ENCODE measurements at regions not wholly inside any gene's neighbourhood (a gene's known extent, or its start where the extent isn't known, plus 50 kb on each side); places are given as distances from the start of the nearest gene placed in this dataset.

DNA sequence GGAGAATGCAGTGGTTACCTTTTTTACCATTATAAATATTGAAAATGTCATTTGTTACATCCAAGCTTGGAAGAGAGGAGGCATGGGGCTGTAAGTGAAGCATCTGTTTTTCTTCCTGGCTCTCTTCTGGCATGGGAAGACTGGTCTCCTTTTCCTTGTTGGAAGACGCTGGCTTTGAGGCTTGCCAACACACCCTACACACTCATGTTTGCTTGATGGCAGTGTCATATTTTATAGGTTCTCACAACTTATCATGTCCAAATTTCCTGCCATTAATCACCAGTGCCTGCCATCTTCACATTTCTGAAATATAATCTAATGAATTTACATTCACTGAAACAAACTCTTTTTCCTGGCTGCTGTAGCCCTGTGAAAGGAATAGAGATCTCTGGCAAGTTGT, 252.9 kb downstream of the MAN2A1 start:
- TF ChIP-seq, protein P1, sequence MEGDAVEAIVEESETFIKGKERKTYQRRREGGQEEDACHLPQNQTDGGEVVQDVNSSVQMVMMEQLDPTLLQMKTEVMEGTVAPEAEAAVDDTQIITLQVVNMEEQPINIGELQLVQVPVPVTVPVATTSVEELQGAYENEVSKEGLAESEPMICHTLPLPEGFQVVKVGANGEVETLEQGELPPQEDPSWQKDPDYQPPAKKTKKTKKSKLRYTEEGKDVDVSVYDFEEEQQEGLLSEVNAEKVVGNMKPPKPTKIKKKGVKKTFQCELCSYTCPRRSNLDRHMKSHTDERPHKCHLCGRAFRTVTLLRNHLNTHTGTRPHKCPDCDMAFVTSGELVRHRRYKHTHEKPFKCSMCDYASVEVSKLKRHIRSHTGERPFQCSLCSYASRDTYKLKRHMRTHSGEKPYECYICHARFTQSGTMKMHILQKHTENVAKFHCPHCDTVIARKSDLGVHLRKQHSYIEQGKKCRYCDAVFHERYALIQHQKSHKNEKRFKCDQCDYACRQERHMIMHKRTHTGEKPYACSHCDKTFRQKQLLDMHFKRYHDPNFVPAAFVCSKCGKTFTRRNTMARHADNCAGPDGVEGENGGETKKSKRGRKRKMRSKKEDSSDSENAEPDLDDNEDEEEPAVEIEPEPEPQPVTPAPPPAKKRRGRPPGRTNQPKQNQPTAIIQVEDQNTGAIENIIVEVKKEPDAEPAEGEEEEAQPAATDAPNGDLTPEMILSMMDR (IDR thresholded peaks at IDR 0.05; ENCODE audit: control insufficient read depth, insufficient read depth, low read depth, low read length, missing control alignments): no peak
- DNase-seq (ENCODE audit: low read depth): no peak
- H3K4me3 ChIP-seq (ENCODE audit: control insufficient read depth, low read depth, low read length): no peak overlapping the region

DNA sequence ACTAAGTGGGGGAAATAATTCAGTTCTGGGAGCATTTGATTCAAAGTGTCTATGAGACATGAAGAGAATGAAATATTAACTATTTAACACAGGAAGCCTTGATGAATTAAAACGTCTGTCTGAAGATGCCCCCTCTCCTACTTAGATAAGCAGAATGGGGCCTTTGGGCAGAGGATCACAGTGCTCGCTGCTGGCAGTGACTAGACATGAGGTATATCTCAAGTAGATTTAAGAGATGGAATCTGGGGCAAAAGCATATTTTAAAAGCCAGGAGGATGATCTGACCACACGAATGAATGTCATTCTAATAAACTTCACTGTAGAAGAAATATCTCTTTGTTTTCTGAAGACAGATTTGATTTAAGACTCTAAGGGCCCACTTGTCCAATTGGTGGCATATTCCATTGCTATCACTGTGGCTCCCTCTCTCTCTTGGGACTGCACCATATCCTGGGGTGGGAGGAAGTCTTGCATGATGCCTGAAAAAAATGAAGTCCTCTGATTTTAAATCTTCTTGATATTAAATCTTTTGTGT, 254.0 kb downstream of the MAN2A1 start:
- no peak for DNase-seq (ENCODE audit: low read depth)
- no peak overlapping the region for H3K4me3 ChIP-seq (ENCODE audit: control insufficient read depth, low read depth, low read length)
- TF ChIP-seq, protein P1 (IDR thresholded peaks at IDR 0.05; ENCODE audit: control insufficient read depth, insufficient read depth, low read depth, low read length, missing control alignments): no peak

DNA sequence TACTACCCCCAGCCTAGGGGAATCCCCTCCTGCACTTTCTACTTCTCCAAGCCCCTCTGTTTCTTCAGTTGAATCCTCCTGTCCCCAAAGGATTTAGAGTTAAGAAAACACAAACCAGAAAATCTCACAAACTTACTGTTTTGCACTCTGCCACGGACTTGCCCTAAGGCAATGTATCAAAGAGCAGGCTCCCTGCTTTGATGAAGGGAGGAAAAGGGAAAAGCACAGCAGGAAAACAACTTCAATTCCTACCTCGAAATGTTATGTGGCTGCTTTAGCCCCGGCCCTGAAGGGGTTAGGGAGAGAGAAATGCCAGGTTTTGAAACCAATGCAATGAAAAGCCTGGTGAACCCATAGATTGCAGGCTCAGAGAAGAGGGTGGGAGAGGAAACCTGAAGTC, 254.7 kb downstream of the MAN2A1 start:
- no peak overlapping the region for H3K4me3 ChIP-seq (ENCODE audit: control insufficient read depth, low read depth, low read length)
- TF ChIP-seq, protein P1 (IDR thresholded peaks at IDR 0.05; ENCODE audit: control insufficient read depth, insufficient read depth, low read depth, low read length, missing control alignments): no peak
- DNase-seq (ENCODE audit: low read depth): no peak

DNA sequence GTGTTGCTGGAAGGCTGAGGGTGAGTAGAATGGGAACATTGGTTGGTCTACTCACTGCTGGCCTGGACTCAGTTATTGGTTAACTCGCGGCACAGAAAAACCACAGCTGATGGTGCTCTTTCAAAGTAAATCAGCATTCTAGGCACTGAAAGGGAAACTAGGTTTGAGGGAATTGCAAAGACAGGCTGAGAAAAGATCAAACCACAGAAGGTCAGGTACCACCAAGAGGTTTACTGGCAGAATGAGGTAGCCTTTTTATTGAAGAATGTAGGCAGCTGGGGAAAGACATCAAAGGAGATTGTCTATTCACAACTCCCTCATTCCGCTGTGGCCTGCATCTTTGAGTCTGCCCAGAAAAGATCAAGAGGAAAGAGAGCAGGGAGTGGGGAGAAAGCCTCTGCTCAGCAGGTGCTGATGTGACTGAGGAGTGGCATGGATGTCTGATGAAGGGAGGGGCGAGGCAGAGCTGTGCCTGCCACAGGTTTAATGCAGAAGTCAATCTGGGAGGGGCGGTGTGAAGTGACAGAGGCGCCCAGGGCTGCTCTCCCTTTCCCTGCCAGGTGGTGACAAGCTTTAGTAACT, 255.5 kb downstream of the MAN2A1 start:
- no peak overlapping the region for H3K4me3 ChIP-seq (ENCODE audit: control insufficient read depth, low read depth, low read length)
- TF ChIP-seq, protein P1 (IDR thresholded peaks at IDR 0.05; ENCODE audit: control insufficient read depth, insufficient read depth, low read depth, low read length, missing control alignments): no peak
- DNase-seq (ENCODE audit: low read depth): no peak

DNA sequence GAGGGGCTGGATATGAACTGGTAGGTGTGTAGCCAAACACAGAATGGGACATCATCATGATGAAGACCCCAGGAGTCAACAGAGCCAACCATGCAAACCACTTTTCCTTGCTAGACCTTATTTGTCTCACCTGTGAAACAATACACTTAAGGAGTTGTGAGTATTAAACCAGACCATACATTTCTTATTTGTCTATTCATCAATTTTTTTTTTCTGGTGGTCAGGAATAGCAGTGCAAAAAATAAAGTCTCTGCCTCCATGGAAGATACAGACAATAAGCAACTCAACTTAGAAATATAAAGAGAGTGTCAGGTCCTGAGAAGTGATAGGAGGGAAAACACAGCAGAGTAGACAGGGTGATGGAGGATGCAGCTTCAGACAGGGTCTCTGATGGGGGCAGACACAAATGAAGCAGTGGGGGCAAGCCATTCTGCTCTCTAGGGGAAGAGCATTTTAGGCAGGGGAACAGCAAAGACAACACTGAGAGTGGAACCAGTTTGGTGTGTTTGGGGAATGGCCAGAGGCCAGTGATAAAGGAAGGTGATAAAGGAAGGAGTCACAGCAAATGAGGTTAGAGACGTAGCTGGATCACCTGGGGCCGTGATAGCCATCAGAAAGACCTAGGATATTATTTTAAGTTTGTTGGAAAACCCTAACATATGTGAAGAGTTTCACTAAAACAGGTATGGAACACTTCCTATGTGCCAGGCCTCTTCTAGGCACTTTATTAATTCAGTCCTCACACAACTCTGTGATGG, 256.2 kb downstream of the MAN2A1 start:
- no peak overlapping the region for H3K4me3 ChIP-seq (ENCODE audit: control insufficient read depth, low read depth, low read length)
- TF ChIP-seq, protein P1 (IDR thresholded peaks at IDR 0.05; ENCODE audit: control insufficient read depth, insufficient read depth, low read depth, low read length, missing control alignments): no peak
- DNase-seq (ENCODE audit: low read depth): no peak

DNA sequence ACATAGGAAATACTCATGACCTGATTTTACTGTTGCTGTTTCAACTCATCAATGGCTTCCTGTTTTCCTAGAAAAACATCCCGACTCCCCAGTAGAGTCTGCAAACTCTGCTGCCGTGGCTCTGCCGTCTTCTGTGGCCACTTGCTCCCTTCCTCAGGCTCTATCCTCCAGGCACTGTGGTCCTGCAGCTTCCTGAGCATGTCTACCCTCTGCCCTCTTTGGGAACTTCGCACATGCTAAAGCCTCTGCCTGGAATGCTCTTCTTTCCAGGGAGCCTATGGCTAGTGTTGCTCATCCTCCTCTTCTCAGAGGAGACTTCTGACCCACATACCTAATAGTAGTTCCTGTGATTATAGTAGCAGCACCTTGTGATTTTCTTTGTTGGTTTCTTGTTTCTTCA, 256.9 kb downstream of the MAN2A1 start:
- DNase-seq (ENCODE audit: low read depth): no peak
- TF ChIP-seq, protein P1 (IDR thresholded peaks at IDR 0.05; ENCODE audit: control insufficient read depth, insufficient read depth, low read depth, low read length, missing control alignments): no peak

More for the DNA sequence above, 256.9 kb downstream of the MAN2A1 start:
- no peak overlapping the region for H3K4me3 ChIP-seq (ENCODE audit: control insufficient read depth, low read depth, low read length)
